ENCODE measurements at regions not wholly inside any gene's neighbourhood (a gene's known extent, or its start where the extent isn't known, plus 50 kb on each side); places are given as distances from the start of the nearest gene placed in this dataset.

DNA sequence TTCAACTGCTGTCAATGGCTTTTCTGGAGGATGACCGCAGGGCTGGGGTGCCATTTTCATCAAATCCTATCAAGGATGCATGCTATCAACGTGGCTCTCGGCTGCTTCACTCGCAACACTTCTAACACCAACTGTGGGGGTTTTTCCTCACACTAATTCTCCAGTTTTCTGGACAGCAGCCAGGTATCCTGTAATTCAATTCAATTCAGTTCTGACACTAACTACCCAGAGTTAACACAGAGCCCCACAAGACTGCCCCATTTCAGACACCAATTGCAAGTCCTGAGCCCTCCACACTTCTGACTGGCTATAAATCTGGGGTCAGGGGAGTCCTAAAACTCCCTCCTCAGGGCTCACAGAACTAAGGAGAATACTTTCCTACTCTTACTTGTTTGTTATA is 55.3 kb upstream of the TMCC3 start:
- TF ChIP-seq CTCF (IDR thresholded peaks at IDR 0.05; ENCODE audit: extremely low read depth, insufficient read depth, missing control alignments): no peak
- no peak for DNase-seq (ENCODE audit: low spot score)
- in situ Hi-C loops (cut with MboI; ENCODE audit: low pct_unique_long_range_greater_than_20kb, low sequenced_read_pairs, unreplicated experiment): no loop called here

DNA sequence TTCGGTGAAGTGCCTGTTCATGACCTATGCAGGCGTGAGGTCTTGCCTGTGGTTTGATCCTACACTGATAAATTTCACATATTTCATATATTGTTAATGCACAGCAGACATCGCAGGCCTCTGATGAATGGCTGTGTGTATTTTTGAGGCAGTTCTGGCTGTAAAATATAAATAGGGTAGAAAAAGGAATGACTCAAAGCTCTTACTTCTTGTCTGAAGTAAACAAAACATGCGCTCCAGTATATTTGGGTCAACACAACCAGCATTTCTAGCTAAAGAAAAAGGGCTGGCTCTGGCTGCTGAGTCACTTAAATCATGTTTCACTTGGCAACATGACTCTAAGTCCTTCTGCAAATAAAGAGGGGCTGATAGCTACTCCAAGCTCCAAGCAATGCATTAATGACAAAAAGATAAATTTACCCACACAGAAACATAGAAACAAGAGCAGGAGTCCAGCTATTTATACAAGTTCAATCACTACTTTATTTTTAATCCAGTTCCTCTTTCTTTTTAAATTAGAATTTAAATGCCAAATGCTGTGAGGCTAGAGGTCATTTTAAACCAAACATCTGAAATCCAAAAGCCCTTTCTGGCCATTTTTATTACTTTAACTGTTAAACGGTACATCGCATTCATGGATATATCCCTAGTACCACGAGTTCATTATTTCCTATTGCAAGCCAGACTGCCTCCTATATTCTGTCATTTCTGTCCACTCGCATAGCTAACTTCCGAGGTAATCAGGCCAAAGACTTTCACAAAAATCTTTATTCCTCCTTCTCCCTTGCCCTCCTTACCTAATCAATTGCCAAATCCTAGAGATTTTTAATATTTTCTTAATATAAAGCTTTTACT is 54.3 kb upstream of the TMCC3 start:
- no peak for DNase-seq (ENCODE audit: low spot score)
- no peak for TF ChIP-seq CTCF (IDR thresholded peaks at IDR 0.05; ENCODE audit: extremely low read depth, insufficient read depth, missing control alignments)
- in situ Hi-C loops (cut with MboI; ENCODE audit: low pct_unique_long_range_greater_than_20kb, low sequenced_read_pairs, unreplicated experiment): no loop called here

DNA sequence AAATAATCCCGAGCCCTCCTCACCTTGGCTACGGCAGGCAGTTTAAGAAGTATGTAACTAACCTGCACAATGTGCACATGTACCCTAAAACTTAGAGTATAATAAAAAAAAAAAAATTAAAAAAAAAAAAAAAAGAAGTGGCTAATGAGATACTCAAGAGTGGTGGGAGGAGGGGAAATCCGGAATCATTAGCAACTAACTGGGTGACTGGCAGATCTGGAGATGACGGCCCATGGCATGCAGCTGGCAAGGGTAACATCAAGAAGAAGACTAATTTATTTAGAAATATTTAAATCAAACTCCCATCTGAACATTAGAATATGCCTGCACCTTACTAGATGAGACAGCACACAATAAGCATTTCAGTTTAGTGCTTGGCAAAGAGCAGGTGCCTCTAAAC is 52.3 kb upstream of the TMCC3 start:
- no peak for TF ChIP-seq CTCF (IDR thresholded peaks at IDR 0.05; ENCODE audit: extremely low read depth, insufficient read depth, missing control alignments)
- in situ Hi-C loops (cut with MboI; ENCODE audit: low pct_unique_long_range_greater_than_20kb, low sequenced_read_pairs, unreplicated experiment): no loop called here
- no peak for DNase-seq (ENCODE audit: low spot score)

DNA sequence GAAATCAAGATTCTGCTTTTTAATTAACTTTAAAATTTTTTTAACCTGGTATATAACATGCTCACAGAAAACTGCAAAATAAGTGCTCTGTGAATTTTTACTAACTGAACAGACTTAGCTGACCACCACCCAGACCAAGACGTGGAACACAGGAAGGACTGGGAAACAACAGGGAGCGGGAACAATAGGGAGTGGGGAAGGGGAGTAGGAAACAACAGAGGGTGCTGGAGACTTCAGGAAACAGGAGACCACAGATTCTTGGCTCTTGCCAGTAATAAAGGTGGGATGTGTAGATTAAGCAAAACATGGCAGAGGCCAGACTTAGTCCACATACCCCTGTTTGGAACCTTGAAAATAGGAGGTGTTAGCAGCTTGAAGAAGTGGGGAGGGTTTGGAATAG is 51.4 kb upstream of the TMCC3 start:
- in situ Hi-C loops (cut with MboI; ENCODE audit: low pct_unique_long_range_greater_than_20kb, low sequenced_read_pairs, unreplicated experiment): no loop called here

DNA sequence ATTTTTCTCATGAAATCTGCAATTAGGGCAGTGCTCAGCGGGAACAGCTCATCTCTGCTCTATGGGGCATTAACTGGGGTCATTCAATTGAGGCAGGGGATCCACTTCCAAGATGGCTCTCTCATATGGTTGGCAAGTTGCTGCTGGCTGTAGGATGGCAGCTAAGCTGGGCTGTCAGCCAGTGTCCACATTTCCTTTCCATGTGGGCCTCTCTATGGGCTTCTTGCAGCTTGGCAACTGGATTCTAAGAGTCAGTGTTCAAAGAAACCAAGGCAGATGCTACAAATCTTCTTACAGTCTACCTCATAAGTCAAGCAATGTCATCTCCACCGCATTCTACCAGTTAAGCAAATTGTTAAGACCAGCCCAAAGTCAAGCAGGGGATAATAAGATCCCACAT is 50.3 kb upstream of the TMCC3 start:
- TF ChIP-seq CTCF (IDR thresholded peaks at IDR 0.05; ENCODE audit: extremely low read depth, insufficient read depth, missing control alignments): no peak
- in situ Hi-C loops (cut with MboI; ENCODE audit: low pct_unique_long_range_greater_than_20kb, low sequenced_read_pairs, unreplicated experiment): no loop called here
- DNase-seq (ENCODE audit: low spot score): no peak

More for the DNA sequence above, 51.4 kb upstream of the TMCC3 start:
- TF ChIP-seq CTCF (IDR thresholded peaks at IDR 0.05; ENCODE audit: extremely low read depth, insufficient read depth, missing control alignments): no peak
- no peak for DNase-seq (ENCODE audit: low spot score)

Measured in GM13977 (cell line).